A673 (cell line): ENCODE measurements at regions not wholly inside any gene's neighbourhood (a gene's known extent, or its start where the extent isn't known, plus 50 kb on each side); places are given as distances from the start of the nearest gene placed in this dataset.

Experiments used
- EZH2 ChIP-seq: fragments of 200-600 bp; sonication (generic); IDR thresholded peaks from 2 replicates; pipeline ENCODE4 v1.6.1; 2017; ENCODE audit warnings: borderline replicate concordance, low read depth, mild to moderate bottlenecking, mixed read lengths, antibody characterized with exemption, low read length; ENCODE audit not compliant: poor library complexity, severe bottlenecking
- TF ChIP-seq, protein P1 (sequence below): fragments of 300-800, 200-600 bp; sonication (generic); conservative IDR thresholded peaks from 2 replicates; pipeline ENCODE4 v1.5.1; 2017; ENCODE audit warnings: low read depth, mild to moderate bottlenecking, antibody characterized with exemption, low read length, moderate library complexity, mixed read lengths

DNA sequence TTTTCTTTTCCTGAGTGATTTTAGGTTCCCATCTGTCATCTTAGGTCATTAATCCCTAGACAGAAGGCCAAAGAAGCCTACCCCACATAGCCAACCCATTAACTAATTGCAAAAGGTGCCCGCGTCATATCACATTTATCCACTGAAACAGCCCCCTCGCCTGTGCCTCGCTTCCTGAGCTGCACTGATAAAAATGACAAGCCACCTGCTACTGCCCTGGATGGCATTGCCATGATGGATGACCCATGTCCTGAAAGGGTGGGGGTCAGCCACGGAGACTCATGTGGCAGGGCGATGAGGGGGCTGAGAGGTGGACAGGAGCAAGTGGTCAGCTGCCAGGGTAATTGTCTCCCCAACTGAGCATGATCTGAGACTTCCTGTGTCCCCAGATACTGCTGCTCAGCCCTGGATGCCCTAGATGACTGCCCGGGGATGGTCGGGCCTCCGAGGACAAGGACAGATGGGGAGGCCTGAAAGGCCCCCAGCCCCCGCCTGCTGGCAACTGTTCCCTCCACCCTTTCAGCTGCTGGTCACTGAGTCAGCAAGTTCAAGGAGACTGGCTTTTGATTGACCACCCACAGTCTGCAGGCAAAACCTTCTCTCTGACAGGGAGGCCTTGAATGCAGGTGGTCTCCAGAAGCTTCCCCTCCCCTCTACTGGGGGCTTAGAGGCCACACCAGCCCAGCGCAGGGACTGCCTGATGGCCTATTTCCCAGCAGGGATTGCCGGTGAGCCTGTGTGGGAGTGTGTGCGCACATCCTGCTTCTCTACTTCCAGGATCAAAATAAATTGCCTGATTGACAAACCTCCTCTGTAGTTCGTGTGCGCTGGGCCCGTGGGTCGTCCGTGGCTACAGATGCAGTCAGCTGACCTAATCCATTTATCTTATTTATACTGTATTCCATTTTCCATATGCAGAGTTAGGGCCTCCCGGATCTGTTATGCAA lies 496.3 kb downstream of the BCOR start:
- TF ChIP-seq, protein P1, sequence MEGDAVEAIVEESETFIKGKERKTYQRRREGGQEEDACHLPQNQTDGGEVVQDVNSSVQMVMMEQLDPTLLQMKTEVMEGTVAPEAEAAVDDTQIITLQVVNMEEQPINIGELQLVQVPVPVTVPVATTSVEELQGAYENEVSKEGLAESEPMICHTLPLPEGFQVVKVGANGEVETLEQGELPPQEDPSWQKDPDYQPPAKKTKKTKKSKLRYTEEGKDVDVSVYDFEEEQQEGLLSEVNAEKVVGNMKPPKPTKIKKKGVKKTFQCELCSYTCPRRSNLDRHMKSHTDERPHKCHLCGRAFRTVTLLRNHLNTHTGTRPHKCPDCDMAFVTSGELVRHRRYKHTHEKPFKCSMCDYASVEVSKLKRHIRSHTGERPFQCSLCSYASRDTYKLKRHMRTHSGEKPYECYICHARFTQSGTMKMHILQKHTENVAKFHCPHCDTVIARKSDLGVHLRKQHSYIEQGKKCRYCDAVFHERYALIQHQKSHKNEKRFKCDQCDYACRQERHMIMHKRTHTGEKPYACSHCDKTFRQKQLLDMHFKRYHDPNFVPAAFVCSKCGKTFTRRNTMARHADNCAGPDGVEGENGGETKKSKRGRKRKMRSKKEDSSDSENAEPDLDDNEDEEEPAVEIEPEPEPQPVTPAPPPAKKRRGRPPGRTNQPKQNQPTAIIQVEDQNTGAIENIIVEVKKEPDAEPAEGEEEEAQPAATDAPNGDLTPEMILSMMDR, result no peak
- no peak for TF ChIP-seq EZH2
